HG03060 (cell line): ENCODE measurements at regions not wholly inside any gene's neighbourhood (a gene's known extent, or its start where the extent isn't known, plus 50 kb on each side); places are given as distances from the start of the nearest gene placed in this dataset.

Experiments
- ATAC-seq: cut with Tn5 transposase; IDR thresholded peaks from one replicate; pipeline ENCODE4 v1.9.1; 2021; ENCODE audit warnings: low read depth, moderate number of reproducible peaks; ENCODE audit not compliant: unreplicated experiment

- ATAC-seq = no peak
Observed at GRCh38 chr6:121809211-121809610, 373.8 kb downstream of the GJA1 start.

DNA sequence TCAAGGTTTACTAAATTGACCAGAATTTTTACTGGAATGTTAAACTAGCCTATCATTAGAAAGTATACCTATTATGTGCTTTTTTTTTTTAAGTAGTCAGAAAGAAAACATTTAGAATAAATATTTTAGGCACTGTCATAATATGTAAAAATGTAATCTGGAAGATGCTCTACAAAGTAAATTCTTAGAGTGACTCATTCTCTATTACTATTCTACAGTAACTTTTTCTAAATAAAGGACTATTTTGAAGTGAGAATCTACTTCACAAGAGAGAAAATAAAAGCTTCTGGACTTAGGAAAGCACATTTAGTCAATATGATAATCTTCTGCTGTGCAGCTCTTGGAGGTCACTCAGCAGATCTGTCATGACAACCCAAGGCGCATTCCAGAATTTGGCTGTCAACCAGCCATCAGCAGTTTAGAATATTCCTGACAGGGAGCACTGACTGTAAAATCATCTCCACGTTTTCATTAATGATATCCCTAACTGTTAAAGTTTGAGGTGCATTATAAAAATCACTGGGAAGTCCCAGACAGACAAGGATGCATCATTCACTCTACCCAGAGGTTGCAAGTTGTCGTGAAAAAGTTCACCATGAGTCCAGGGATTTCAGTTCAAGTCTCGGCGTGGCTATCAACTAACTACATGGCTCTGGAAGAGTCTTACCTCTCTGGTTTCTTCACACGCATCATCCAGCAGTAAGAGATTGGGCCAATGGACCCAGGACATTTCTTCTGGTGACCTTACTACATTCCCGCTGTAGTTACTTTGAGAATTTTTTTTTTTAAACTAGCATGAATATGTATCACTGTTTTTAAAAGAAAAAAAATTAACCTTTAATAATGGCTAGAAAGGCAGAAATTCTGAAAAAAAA is 374.9 kb downstream of the GJA1 start:
- ATAC-seq = no peak

DNA sequence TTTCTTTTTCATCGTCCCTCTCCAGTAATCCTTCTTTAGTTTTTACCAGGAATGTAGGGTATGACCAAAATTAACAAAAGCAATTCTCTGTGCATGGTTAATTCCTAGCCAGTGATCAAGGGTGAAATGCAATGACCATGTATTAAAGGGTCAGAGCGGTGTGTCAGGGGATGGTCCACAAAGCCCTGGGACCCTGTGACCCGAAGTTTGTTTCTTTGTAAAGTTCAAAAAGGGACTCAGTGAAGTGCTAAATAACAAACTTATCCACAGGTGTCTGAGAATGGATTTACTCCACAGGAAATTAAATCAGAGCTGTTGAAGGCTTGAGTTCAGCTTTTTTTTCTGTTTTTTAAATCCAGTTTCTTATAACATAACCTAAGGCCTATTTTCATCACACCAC is 375.7 kb downstream of the GJA1 start:
- ATAC-seq = no peak

DNA sequence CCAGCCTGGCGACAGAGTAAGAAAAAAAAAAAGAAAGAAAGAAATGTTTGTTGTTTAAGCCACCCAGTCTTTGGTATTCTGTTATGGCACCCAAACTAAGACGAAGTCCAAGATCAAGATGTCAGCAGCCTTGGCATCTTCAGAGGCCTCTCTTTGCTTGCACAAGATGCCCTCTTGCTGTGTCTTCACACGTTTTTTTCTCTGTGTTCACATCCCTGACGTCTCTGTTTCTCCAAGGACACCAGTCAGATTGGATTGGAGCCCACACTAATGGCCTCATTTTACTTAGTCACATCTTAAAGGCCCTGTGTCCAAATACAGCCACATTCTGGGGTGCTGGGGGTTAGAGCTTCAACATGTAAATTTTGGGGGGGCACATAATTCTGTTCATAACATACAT is 380.9 kb downstream of the GJA1 start:
- no peak for ATAC-seq

- ATAC-seq = no peak
Observed at GRCh38 chr6:121816906-121817540, 381.6 kb downstream of the GJA1 start.

DNA sequence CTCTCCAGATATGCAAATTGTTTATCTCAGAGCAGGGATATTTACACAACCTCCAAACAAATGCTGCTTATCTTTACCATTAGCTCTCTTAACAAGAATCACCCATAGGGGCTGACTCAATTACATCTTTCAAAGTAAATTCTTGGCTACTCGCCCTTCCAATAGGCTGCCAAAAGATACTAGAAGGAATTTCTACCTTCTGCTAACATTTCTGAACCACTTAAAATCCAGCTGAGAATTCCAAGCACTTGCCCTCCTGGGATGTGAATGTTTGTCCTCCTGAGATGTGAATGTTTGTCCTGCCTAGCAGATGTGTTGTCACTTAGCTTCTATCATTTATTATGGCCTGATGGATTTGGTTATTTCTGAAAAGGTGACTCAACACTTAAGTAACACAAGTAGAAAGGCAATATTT is 388.0 kb downstream of the GJA1 start:
- ATAC-seq = no peak

DNA sequence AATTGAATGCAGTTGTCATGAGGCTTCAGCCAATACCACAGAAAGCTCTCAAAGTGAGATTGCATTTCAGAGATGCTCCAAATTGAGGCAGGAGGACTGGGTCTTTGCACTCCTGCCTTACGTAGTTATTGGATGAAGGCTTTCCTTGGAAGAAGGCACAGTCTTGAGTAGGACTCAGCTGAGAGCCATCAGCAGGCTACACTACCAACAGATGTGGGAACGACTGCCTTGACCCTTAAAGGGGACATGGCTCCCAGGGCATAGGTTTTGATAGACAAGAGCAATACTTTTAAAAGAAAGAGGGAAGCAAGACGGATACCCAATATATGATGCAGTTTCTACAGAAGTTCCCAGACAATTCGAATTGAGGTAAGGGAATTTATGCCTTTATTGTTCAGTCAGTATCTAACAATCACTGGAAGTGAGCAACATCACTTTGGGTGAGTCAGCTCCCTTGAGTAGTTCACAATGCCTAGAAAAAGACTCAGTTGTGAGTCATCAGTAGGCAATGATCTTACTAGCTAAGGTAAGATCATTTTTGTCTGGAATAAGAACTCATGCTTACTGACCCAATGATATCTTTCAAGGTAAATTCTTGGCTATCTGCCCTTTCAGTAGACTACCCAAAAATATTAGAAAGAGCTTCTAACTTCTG is 390.8 kb downstream of the GJA1 start:
- no peak for ATAC-seq

GRCh38 chr6:121828146-121828886 is 392.9 kb downstream of the GJA1 start:
- ATAC-seq = no peak

- no peak for ATAC-seq
Observed at GRCh38 chr6:121830736-121831135, 395.3 kb downstream of the GJA1 start.

DNA sequence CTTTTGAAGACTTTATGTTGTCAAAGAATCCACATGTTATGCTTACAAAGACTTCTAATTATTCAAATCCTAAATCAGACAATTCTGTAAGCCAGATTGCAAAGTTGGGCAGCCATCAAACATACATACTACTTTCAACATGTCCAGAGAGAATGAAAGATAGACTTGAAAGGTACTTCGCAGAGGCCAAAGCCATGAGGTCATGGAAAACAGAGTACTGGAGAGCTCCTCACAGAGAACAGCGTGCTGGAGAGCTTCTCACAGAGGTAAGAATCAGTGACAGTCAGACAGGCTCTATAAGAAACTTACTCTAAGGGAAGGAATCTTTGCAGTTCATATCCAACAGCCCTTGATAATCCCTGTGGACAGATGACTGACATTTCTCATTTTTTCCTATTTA is 400.2 kb downstream of the GJA1 start:
- ATAC-seq = no peak

DNA sequence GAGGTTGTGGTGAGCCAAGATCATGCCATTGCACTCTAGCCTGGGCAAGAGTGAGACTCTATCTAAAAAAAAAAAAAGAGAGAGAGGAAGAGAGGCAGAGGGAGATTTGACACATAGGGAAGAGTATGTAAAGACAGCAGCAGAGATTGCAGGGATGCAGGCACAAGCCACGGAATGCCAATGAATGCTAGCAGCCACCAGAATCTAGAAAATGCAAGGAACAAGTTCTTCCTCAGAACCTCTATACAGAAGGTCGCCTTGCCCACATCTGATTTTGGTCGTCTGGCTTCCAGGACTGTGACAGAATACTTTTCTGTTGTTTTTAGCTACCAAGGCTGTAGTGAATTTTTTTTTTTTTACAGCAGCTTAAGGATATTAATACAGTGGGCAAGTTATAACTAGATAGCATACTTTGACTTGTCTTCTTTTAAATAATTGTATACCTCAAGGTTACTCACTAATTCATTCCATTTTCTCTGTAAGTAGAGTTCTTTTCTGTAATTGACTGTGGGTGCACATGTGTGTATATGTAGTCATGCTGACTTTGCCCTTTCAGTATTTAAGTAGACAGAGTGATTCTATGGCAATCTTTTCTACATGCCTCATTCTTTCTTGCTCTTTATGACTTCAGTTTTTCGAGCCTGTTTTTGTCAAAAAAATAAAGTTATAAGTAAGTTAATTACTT is 402.2 kb downstream of the GJA1 start:
- no peak for ATAC-seq

DNA sequence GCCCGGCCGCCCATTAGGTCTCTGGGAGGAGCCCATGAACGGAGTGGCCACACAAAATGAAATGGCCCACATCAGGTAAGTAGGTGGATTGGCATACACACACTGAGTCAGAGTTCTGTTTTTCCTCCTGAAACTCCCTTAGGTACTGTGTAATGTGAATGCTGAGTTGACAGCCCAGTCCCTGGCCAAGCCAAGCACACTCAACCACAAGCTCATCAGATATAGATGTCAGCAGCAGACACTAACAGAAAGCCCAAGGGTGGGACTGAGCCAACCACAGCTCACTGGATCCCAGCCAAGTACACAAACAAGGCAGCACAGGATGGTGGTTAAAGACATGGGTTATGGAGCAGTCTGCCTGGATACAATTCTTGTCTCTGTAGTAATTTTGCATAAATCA is 403.4 kb downstream of the GJA1 start:
- no peak for ATAC-seq

- ATAC-seq = no peak
Observed at GRCh38 chr6:121839896-121840295, 404.4 kb downstream of the GJA1 start.

DNA sequence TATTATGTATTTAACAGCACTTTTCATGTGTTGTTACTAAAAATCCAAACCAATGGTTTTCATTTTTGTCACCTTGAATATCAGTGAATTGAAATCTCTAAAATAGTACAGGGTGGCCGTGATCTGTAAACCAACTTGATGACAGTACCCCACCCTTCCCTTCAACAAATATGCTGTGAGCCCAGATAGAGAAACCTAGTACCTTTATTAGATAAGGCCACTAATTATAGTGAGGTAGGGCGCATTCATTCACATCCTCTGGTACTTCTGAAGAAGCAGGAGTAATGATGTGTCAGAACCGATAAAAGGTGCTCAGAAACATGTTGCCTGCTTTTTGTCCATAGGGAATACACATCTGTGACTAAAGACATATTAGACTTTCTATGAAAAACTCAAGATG is 409.5 kb downstream of the GJA1 start:
- no peak for ATAC-seq

DNA sequence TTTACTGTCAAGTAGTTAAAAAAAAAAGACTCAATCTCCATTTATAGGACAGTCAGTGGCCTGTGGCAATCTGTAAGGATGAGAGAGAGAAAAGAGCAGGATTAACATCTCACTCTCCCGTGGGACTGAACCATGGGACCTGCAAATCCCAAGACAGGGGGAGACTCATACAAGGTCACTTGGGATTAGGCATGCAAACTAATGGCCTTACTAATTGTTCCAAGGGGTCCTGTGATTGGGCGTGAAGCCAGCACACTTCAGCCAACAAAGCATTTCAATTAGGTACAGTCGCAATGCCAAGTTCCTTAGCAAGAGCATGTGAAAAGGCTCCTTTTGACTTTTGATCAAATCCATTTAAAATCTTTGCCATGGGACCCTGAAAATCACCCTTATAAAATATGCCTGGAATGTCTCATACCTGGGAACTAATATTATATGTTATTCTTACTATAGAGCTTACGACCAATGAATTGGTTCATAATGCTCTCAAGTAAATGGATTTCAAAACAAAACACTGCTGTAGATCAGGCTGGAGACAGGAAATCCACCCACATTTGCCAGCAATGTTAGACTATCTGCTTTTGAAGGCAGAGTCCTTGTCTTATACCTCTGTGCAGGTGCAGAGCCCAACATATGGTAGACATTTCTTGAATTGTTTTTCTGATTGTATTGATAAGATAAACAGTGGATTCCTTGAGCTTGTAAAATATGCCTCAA is 412.5 kb downstream of the GJA1 start:
- no peak for ATAC-seq

GRCh38 chr6:121848523-121849255 is 413.2 kb downstream of the GJA1 start:
- no peak for ATAC-seq

DNA sequence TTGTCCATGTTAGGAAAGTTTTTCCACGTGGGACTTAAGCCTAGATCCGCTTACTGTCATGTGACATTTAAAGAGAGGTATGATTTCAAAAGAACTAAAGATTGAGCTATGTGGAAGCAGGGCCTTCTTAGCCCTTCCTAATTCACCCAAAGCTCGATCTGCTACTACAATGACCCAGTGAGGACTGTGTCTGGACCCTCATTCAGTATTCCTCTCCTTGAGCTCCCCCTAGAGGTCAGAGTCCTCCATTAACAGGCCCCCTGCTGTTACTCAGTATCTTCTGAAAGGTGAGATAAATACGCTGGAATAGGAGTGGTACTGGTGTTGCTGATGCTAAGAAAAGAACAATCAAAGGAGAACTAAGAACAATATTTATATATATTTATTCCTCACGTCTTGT is 414.0 kb downstream of the GJA1 start:
- peak; percentile 59 for ATAC-seq

- ATAC-seq = no peak
Observed at GRCh38 chr6:121851056-121851455, 415.6 kb downstream of the GJA1 start.

DNA sequence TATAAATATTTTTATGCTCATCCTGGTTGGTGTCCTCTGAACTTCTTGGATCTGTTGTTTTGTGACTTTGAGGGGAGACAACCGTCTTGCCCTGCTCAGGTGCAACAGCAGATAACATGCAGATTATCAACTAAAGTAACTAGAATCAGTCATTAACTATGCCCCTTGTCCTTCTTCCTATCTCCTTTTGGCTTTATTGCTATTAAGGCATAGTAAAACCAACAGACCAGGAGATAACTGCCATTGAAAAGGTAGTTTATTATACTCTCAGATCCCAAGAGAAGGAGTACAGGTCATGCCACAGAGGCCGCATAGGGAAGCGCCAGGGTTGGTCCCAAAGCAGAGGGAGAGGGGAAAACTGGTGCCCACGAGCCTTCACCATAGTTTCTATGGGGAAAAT is 418.2 kb downstream of the GJA1 start:
- no peak for ATAC-seq
